ACHN (cell line): ENCODE measurements at regions not wholly inside any gene's neighbourhood (a gene's known extent, or its start where the extent isn't known, plus 50 kb on each side); places are given as distances from the start of the nearest gene placed in this dataset.

ENCODE experiments used
- DNase-seq: peaks from one replicate; pipeline ENCODE4 v3.0.0-alpha.2; 2015
- in situ Hi-C: cut with HindIII; loops from 2 replicates; pipeline ENCODE4 v1.10.0; 2017; ENCODE audit warnings: low sequenced_read_pairs, low pct_ligation_motif_present, low pct_unique_long_range_greater_than_20kb

DNA sequence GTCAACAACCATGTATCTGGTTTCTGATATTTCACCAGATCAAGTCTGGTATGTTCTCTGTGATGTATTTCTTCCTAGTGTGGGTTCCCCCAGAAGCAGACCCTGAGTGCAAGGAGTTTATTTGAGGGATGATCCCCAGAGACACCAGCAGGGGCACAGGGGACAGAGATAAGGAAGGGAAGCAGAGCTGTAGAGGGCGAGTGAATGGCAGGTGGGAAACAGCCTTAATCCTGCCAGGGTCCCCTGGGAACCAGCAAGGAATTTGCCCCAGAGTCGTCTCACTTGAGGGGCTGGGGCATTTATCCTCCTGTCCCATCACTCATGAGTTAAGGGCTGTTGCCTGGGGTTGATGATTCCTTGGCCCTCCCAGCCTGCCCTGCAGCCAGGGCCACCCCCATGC lies 206.4 kb upstream of the BCOR start:
- in situ Hi-C loops, result no loop called here
- no peak for DNase-seq

DNA sequence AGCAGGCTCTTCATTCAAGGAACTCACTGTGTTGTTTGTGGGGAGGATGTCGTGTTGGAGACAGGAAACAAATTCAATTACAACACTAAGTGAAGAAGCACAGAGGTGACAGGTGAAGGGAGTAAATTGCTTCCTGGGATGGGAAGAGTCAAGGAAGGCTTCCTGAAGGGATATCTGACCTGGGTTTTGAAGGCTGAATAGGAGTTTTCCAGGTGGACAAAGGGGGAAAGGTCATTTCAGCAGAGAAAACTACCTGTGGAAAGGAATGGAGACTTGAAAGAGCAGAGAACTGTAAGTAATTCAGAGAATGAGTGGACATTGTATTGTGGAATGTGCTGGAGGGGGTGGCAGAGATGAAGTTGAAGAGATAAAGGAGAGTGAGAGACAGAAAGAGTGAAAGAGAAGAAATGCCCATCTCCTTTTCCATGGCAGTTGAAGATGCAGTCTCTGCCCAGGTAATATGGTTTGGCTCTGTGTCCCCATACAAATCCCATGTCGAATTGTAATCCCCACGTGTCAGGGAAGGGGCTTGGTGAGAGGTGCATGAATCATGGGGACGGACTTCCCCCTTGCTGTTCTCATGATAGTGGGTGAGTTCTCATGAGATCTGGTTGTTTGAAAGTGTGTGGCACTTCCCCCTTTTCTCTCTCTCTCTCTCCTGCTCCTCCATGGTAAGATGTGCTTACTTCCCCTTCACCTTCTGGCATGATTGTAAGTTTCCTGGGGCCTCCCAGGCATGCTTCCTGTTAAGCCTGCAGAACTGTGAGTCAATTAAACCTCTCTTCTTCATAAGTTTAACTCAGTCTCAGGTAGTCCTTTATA lies 205.7 kb upstream of the BCOR start:
- no peak for DNase-seq
- in situ Hi-C loops, result no loop called here

DNA sequence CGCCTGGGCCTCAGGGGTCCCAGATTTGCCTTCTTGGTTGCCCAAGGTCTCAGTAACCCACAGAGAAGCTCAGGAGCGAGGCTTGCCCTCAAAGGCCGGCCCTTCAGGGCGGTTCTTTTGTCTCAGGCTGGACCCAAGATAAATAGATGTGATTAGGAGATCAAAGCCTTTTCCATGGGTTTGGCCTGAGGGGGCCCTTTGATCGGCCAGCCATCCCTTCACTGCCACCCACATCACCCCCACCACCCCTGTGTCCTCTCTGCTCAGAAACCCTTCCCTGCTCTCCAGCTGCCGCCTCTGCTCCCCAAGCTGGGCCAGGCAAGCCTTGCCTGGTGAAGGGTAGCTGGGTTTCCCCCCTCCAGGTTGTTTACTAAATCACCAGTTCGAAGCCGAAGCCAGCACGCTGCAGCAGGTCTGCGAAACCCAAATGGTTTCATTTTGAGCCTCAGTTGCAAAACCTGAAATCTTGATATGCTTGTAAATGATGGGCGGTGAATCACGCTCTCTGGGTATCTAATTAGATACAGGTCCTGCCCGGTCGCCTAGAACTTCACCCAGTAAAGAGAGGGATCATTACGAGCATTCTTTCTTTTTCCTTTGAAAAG lies 202.6 kb upstream of the BCOR start:
- in situ Hi-C loops, result no loop called here
- DNase-seq, result no peak

DNA sequence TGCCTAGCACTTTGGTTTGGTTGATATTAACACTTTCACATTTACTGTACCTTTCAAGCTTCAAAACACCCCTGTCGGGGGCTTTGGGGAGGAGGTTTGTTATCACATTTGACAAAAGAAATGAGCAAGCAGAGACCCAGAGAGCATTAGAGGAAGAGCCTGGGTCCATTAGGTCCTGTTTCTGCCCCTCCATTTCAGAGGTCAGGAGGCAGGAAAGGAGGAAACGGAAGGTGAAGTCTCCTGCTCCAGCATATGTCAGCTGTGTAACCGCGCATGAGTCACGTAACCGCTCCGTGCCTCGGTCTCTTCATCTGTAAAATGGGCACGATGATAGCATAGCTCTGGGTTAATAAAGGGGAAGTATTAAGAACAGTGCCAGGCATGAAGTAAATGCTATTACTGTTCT lies 201.9 kb upstream of the BCOR start:
- DNase-seq, result no peak
- in situ Hi-C loops, result no loop called here

DNA sequence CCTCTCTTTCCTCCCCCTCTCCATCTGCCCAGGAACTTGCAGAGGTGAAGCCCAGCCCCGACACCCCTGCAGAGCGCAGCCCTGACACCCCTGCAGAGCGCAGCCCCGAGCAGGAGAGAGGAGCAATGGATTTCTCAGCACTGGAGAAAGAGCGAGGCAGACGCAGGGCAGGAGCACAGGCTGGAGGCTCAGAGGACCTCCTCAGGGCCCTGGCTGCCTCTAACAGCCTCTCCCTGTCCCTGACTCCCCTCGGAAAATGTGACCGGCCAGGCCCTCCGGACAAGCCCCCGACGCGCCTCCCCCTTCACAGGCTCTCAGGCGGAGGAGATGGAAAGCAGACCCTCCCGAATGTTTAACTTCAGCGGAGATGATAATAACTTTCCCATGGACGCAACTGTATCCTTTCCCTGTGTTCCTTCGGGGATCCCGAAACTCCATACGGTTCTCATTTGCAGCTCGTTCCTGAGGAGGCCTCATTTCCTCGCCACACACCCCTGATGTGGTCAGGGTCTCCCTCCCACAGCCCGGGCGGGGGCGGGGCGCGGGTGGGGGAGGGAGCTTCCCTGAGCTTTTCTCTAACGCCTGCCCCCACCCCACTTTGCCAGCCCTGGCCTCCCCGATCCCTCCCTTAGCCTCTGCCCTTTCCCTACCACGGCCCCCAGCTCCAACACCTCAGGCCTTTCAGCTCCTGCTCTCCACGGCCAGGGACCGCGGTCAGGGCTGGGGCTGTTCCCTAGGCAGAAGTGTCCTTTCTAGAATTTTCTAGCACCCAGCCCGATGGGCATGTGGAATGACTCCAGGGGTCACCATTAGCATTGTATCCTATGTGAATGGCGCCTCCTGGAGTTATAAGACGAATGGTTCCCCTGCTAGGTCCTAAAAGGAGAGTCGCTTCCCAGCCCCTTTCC lies 201.1 kb upstream of the BCOR start:
- no peak for DNase-seq
- in situ Hi-C loops, result no loop called here

DNA sequence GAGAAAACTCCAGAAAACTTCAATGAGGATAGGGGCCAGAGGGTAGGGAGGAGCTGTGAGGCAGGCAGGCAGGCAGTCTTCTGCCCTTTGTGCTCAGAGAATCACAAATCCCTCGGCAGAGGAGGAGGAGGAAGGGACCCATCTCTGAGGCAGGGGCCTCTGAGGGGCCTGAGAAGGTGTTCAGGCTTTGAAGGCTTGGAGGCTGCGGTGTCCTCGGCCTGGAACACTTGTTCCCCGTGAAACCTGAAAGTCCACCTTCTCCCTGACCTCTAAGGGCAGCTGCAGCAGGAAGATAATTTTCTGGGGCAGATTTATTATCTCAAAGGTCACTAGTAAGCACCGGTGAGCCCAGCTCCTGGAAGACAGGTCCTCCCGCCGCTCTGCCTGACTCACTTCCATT lies 200.3 kb upstream of the BCOR start:
- no peak for DNase-seq
- in situ Hi-C loops, result no loop called here

DNA sequence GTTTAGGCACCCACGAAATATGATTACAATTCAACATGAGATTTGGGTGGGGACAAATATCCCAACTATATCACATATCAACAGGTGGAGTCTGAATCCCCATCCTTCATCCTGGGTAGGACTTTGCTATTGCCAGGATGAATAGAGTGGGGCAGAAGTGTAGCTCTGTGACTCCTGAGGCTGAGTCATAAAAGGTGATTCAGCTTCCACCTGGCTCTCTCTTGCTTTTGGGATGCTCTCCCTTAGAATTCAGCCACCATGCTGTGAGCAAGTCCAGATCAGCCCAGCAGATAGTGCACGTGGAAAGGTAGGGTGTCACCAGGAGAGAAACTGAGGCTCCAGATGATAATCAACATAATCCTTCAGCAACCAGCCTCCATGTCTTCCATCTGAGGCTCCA lies 193.8 kb upstream of the BCOR start:
- DNase-seq, result no peak
- in situ Hi-C loops, result no loop called here

DNA sequence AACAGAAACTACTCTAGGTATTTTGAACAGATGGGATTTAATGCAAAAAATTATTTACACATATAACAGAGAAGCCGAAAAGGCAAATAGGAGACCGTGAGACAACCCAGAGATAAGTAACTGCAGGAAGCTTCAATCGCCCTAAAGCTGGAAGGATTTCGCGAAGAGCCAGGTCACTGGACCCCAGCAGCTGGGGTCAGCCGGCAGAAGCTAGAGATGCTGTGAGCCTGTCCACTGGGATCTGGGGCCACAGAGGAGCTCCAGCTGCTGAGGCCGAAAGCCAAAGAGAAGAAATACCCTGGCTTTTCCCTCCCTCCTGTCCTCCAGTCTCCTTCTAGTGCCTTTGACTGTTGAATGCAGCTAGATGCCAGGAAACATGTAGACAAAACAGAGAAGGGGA lies 192.8 kb upstream of the BCOR start:
- in situ Hi-C loops, result no loop called here
- no peak for DNase-seq

DNA sequence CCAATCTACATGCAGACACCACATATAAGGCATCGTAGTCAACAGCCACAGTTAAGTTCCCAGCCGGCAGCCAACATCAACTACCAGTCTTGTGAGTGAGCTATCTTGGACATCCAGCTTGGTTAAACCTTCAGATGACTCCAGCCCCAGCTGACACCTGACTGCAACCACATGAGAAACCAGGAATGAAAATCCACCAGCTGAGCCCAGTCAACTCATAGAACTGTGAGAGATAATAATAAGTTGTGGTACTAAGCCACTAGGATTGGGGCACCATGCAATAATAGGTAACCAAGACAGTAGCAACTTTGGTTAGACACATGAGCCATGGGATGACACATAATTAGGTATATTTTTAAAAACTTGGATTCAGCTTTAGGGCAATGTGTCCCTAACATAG lies 188.1 kb upstream of the BCOR start:
- no peak for DNase-seq
- in situ Hi-C loops, result no loop called here

DNA sequence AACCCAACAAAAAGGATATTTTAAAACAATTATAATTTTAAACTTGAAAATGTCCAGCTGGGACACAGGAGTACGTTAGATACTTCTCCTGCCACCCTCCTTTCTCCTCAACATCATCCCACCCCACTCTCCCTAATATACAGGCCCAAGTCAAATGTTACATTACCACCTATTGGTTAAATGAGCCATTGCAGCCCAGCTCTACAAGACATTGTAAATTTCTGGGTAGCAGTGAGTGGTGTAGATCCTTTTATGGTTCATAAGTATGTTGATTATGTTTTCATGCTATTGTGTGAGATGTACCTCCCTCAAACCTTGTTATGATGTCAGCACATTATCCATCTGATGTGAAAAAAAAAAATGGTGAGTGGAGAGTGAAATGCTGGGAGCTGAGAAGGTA lies 187.1 kb upstream of the BCOR start:
- no peak for DNase-seq
- in situ Hi-C loops, result no loop called here

DNA sequence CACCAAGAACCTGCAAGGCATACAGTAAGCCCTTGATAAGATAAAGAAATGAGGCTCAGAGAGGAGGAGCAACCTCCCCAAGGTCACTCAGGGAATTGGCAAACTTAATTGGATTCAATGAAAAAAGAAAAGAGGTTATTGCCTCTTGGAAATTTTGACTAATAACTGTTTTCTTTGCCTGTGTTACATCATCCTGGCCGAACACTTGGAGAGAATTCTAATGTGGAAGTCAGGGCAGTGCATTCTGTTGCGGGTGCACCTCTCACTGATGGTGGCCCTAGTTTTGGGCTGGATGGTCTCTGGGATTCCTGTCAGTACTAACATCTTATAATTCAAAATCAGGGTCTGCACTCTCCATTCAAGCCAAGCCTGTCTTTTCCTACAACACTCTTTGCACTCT lies 186.2 kb upstream of the BCOR start:
- no peak for DNase-seq
- in situ Hi-C loops, result no loop called here

DNA sequence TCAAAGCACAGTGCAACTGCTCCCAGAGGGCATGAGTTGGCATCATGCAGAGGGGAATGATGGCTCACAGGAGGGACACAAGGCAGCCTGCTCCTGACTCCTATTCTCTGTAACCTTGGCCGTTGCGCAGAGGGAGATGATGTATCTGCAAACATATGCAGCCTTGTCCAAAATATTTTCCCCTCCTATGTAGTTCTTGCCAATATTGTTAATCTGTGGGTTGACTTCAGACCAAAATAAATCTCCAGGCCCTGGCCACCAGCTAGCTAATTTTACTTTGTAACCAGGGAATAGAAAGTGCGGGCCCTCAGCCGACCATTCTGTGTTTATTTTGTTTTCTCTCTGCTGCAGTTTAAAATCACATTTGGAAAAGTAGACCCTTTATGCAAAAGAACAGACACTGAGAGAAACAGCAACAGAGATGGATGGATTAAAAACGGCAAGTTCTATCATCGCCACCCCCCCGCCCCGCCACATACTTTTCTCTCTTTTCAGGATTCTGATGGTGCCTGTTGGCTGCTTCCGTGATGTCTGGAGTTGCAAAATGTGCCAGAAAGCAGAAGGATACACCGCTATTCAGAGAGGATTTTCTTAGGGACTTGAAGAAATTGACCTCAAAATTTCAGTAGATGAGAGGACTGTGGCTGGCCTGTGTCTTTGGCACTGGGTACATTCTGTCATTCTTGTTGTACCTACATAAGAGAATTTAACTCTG lies 185.3 kb upstream of the BCOR start:
- in situ Hi-C loops, result no loop called here
- no peak for DNase-seq

DNA sequence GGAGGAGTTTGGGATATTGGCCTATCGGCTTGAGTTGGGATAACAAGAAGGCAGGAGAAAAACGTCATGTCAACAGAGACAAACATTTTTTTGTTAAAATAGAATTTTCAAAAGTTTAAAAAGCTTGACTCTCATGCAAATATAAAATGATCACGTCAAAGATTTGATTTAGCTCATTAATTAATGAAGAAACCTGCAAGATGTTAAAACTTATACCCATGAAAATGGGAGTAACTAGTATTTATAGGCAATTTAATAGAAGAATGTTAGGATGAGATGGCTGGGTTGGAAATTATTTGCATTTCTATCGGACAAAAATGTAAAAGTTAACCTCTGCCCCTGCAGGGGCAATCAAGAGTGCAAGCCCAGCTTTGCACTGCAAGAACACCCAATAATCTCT lies 184.6 kb upstream of the BCOR start:
- no peak for DNase-seq
- in situ Hi-C loops, result no loop called here

DNA sequence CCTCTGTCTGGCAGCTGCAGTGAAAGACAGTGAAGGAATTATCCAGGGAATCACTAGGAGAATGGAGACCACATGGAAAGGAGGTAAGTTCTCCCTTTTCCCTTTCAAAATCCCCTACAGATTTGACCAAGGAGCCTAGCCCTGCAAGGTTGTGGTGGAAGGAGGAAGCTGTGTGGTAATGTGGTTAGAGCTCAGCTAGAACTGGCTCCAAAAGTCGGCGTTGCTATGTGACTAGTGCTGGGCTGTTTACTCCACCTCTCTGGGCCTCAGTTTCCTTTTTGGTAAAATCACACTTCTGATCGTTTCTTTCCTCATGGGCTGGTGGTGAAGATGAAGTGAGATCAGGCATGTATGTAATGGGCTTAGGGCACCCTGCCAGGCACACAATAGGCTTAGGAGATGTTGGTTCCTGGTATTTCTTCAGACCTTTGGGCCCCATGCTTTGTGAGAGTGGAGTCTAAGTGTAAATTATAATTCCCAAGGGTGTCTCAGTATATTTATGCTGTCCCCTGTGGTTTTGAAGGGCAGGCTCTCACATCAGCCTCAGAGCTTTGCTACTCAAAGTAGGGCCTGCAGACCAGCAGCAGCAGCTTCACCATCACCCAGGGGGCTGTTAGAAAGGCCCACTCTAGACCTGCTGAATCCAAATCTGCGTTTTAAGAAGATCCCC lies 183.7 kb upstream of the BCOR start:
- in situ Hi-C loops, result no loop called here
- no peak for DNase-seq

DNA sequence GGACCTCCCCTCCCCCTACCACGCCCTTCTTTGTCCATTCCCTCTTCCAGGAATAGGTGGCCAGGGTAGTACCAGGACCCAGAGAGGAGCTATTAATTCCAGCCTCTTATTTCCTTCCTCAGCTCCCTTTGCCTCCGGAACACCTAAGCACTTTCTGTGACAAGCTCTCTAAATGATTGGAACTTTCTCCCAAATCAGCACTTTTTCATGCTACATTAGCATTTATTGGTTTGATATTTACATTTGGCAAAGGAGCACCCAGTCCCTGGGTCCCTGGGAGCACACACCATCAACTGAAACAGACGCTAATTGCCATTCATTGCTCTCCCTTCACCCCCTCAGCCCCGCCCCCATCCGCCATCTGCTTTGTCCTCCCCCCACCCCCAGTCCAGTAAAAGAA lies 182.0 kb upstream of the BCOR start:
- in situ Hi-C loops, result no loop called here
- no peak for DNase-seq

DNA sequence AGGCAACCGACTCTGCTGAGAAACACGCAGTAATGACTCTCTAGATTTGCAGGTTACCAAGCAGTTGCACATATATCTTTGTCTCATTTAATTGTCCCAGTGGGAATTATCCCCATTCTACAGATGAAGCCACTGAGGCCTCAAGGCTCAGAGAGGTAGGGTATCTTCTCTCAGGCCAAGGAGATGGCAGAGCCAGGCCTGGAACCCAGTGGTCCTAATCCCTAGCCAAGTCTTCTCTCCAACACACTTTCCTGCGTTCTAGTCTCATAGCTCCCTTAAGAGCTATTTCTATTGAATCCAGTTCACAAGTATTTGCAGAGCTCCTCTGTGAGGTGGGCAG lies 181.3 kb upstream of the BCOR start:
- in situ Hi-C loops, result no loop called here
- no peak for DNase-seq

DNA sequence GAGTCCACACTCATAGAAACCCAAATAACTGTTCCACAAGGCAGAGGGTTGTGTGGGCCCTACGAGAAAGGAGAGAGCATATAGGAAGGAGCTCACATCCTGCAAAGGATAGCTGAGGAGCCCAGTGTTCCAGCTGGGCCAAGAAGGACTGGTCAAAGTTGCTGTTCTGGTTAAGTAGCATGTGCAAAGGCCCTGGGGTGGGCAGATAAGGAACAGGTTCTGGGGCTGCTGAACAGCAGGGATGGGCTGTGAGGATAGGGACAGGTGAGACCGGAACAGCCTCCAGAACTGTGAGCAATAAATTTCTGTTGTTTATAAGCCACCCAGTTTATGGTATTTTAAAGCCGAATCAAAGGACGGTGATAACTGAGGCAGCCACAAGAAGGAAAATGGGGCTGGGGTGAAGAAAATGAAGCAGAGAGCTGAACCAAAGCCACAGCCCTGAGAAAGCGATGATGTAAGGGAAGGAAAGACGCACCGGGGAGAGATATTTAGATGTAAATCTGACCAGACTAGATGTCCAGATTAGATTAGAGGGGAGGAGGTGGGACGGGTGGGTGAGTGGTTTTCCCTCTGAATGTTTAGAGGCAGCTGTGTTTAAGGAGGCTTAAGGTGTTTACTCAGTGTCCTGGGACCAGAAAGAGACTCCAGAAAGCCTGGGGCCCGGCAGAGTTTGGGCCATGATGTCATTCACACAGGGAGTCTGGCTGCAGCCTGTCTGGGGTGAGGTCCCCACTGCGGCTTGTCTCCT lies 180.8 kb upstream of the BCOR start:
- in situ Hi-C loops, result no loop called here
- no peak for DNase-seq

DNA sequence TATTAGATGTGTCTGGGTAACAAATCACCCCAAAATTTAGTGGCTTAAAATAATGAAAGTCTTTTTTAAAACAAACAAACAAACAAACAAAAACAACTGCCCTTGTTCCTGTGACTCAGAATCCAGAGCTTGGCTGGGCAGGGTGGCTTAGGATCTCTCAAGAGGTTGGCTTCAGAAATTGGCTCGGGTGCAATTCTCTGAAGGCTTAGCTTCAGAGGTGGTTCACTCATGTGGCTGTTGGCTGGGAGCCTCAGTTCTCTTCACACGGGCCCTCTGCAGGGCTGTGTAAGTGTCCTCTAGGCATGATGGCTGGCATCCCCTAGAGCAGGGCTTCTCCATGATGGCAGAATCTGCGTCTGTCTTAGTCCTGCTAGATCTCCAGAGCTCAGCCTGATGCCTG lies 179.9 kb upstream of the BCOR start:
- in situ Hi-C loops, result no loop called here
- DNase-seq, result no peak
